ENCODE measurements at regions not wholly inside any gene's neighbourhood (a gene's known extent, or its start where the extent isn't known, plus 50 kb on each side); places are given as distances from the start of the nearest gene placed in this dataset.

DNA sequence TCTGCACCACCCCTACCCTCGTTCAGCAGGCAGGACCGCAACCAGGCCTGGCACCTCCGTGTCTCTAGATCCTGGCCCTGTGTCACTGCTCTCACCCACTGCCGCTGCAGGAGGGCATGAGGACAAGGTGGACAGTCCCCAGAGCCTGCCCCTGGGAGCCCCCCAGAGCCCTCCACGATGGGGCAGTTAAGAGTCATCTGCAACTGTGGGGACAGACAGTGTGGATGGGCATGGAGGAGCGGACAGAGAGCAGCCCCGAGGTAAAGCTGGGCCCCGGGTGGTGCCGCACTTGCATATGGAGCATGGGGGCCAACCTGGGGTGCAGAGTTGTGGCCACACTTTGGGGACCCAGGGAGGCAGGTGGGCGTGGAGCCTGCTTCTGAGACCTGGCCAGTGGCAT is 905.1 kb upstream of the USP15 start:
- H2AFZ ChIP-seq (ENCODE audit: low read length, unreplicated experiment): no peak overlapping the region
- H3K27ac ChIP-seq (ENCODE audit: low read depth, low read length): no peak overlapping the region
- H3K27me3 ChIP-seq (ENCODE audit: insufficient read depth, low read length): no peaks in the 10 kb centered on the region
- H3K36me3 ChIP-seq (ENCODE audit: insufficient read depth, low read length): no peaks in the 10 kb centered on the region
- H3K4me1 ChIP-seq (ENCODE audit: control insufficient read depth, insufficient read depth, low read length, unreplicated experiment): no peaks in the 10 kb centered on the region
- no peak overlapping the region for H3K4me3 ChIP-seq (ENCODE audit: low read depth, low read length)
- no peaks in the 10 kb centered on the region for H3K79me2 ChIP-seq (ENCODE audit: control insufficient read depth, insufficient read depth, low read length, unreplicated experiment)

- Histone ChIP-seq H3K79me2 (ENCODE audit: control insufficient read depth, insufficient read depth, low read length, unreplicated experiment) (no peaks in the 10 kb centered on the region), H3K4me1 (ENCODE audit: control insufficient read depth, insufficient read depth, low read length, unreplicated experiment) (no peaks in the 10 kb centered on the region), H3K27me3 (ENCODE audit: insufficient read depth, low read length) (no peaks in the 10 kb centered on the region), H3K36me3 (ENCODE audit: insufficient read depth, low read length) (no peaks in the 10 kb centered on the region), H3K27ac (ENCODE audit: low read depth, low read length) (no peak overlapping the region), H3K4me3 (ENCODE audit: low read depth, low read length) (no peak overlapping the region), H2AFZ (ENCODE audit: low read length, unreplicated experiment) (no peak overlapping the region)
Measured at GRCh38 chr12:61356485-61356884, 903.7 kb upstream of the USP15 start.

- Histone ChIP-seq H3K36me3 (ENCODE audit: insufficient read depth, low read length) (no peaks in the 10 kb centered on the region), H3K4me3 (ENCODE audit: low read depth, low read length) (no peak overlapping the region), H3K27me3 (ENCODE audit: insufficient read depth, low read length) (no peaks in the 10 kb centered on the region), H3K79me2 (ENCODE audit: control insufficient read depth, insufficient read depth, low read length, unreplicated experiment) (no peaks in the 10 kb centered on the region), H3K4me1 (ENCODE audit: control insufficient read depth, insufficient read depth, low read length, unreplicated experiment) (no peaks in the 10 kb centered on the region), H3K27ac (ENCODE audit: low read depth, low read length) (no peak overlapping the region), H2AFZ (ENCODE audit: low read length, unreplicated experiment) (no peak overlapping the region)
Measured at GRCh38 chr12:61357496-61357895, 902.7 kb upstream of the USP15 start.

DNA sequence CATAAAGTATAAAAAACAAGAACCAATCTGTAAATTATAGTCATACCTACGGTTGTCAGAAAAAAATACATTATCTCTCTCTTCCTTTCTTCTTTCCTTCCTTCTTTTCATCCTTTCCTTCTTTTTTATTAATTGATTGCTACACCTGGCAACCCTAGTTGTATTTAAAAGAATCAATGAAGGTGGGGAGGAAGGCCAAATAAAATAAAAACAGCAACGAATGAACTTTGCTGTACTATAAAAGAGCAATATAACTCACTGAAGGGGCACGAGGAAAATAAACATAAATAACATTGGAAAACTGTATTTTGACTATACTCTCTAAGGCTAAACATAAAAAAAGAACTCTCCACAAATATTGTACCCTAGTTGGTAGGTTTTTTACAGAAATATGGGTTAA is 898.2 kb upstream of the USP15 start:
- Histone ChIP-seq H3K27me3 (ENCODE audit: insufficient read depth, low read length) (no peaks in the 10 kb centered on the region), H3K36me3 (ENCODE audit: insufficient read depth, low read length) (no peaks in the 10 kb centered on the region), H3K4me1 (ENCODE audit: control insufficient read depth, insufficient read depth, low read length, unreplicated experiment) (no peaks in the 10 kb centered on the region), H3K4me3 (ENCODE audit: low read depth, low read length) (no peak overlapping the region), H3K79me2 (ENCODE audit: control insufficient read depth, insufficient read depth, low read length, unreplicated experiment) (no peaks in the 10 kb centered on the region), H3K27ac (ENCODE audit: low read depth, low read length) (no peak overlapping the region), H2AFZ (ENCODE audit: low read length, unreplicated experiment) (no peak overlapping the region)

- Histone ChIP-seq H3K27ac (ENCODE audit: low read depth, low read length) (no peak overlapping the region), H2AFZ (ENCODE audit: low read length, unreplicated experiment) (no peak overlapping the region), H3K79me2 (ENCODE audit: control insufficient read depth, insufficient read depth, low read length, unreplicated experiment) (no peaks in the 10 kb centered on the region), H3K4me1 (ENCODE audit: control insufficient read depth, insufficient read depth, low read length, unreplicated experiment) (no peaks in the 10 kb centered on the region), H3K36me3 (ENCODE audit: insufficient read depth, low read length) (no peaks in the 10 kb centered on the region), H3K27me3 (ENCODE audit: insufficient read depth, low read length) (no peaks in the 10 kb centered on the region), H3K4me3 (ENCODE audit: low read depth, low read length) (no peak overlapping the region)
Measured at GRCh38 chr12:61365001-61365400, 895.2 kb upstream of the USP15 start.

GRCh38 chr12:61367281-61367785 is 892.9 kb upstream of the USP15 start:
- Histone ChIP-seq H3K36me3 (ENCODE audit: insufficient read depth, low read length) (no peaks in the 10 kb centered on the region), H2AFZ (ENCODE audit: low read length, unreplicated experiment) (no peak overlapping the region), H3K4me1 (ENCODE audit: control insufficient read depth, insufficient read depth, low read length, unreplicated experiment) (no peaks in the 10 kb centered on the region), H3K27ac (ENCODE audit: low read depth, low read length) (no peak overlapping the region), H3K27me3 (ENCODE audit: insufficient read depth, low read length) (no peaks in the 10 kb centered on the region), H3K79me2 (ENCODE audit: control insufficient read depth, insufficient read depth, low read length, unreplicated experiment) (no peaks in the 10 kb centered on the region), H3K4me3 (ENCODE audit: low read depth, low read length) (no peak overlapping the region)

GRCh38 chr12:61369241-61369910 is 890.8 kb upstream of the USP15 start:
- Histone ChIP-seq H3K4me3 (ENCODE audit: low read depth, low read length) (no peak overlapping the region), H3K27ac (ENCODE audit: low read depth, low read length) (no peak overlapping the region), H3K27me3 (ENCODE audit: insufficient read depth, low read length) (no peaks in the 10 kb centered on the region), H3K79me2 (ENCODE audit: control insufficient read depth, insufficient read depth, low read length, unreplicated experiment) (no peaks in the 10 kb centered on the region), H3K4me1 (ENCODE audit: control insufficient read depth, insufficient read depth, low read length, unreplicated experiment) (no peaks in the 10 kb centered on the region), H3K36me3 (ENCODE audit: insufficient read depth, low read length) (no peaks in the 10 kb centered on the region), H2AFZ (ENCODE audit: low read length, unreplicated experiment) (no peak overlapping the region)

- H3K27me3 ChIP-seq (ENCODE audit: insufficient read depth, low read length): no peaks in the 10 kb centered on the region
- no peaks in the 10 kb centered on the region for H3K79me2 ChIP-seq (ENCODE audit: control insufficient read depth, insufficient read depth, low read length, unreplicated experiment)
- H3K4me1 ChIP-seq (ENCODE audit: control insufficient read depth, insufficient read depth, low read length, unreplicated experiment): no peaks in the 10 kb centered on the region
- H3K36me3 ChIP-seq (ENCODE audit: insufficient read depth, low read length): no peaks in the 10 kb centered on the region
- no peak overlapping the region for H3K27ac ChIP-seq (ENCODE audit: low read depth, low read length)
- H3K4me3 ChIP-seq (ENCODE audit: low read depth, low read length): no peak overlapping the region
- H2AFZ ChIP-seq (ENCODE audit: low read length, unreplicated experiment): no peak overlapping the region
Measured at GRCh38 chr12:61384511-61384910, 875.7 kb upstream of the USP15 start.

- Histone ChIP-seq H3K4me3 (ENCODE audit: low read depth, low read length) (no peak overlapping the region), H3K27me3 (ENCODE audit: insufficient read depth, low read length) (no peaks in the 10 kb centered on the region), H3K4me1 (ENCODE audit: control insufficient read depth, insufficient read depth, low read length, unreplicated experiment) (no peaks in the 10 kb centered on the region), H3K27ac (ENCODE audit: low read depth, low read length) (no peak overlapping the region), H2AFZ (ENCODE audit: low read length, unreplicated experiment) (no peak overlapping the region), H3K79me2 (ENCODE audit: control insufficient read depth, insufficient read depth, low read length, unreplicated experiment) (no peaks in the 10 kb centered on the region), H3K36me3 (ENCODE audit: insufficient read depth, low read length) (no peaks in the 10 kb centered on the region)
Measured at GRCh38 chr12:61385771-61386170, 874.4 kb upstream of the USP15 start.

DNA sequence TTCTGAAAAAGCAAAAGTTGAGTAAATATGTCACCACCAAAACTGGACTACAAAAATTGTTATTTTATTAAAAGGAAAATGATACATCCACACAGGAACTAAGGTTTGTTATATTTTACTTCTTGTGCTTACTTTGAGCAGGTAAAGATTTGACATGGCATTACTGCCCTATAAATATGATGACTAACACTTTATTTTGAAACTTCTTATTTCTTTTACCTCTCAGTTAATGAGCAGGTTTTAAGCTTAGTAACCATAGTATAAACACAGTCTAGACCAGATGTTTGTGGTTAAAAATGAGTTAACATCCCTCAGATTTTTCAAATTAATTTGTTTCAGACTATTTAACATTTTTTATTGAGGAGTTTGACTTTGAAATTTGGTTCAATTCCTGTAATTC is 862.5 kb upstream of the USP15 start:
- no peak overlapping the region for H3K4me3 ChIP-seq (ENCODE audit: low read depth, low read length)
- H3K4me1 ChIP-seq (ENCODE audit: control insufficient read depth, insufficient read depth, low read length, unreplicated experiment): no peaks in the 10 kb centered on the region
- H3K36me3 ChIP-seq (ENCODE audit: insufficient read depth, low read length): no peaks in the 10 kb centered on the region
- no peak overlapping the region for H2AFZ ChIP-seq (ENCODE audit: low read length, unreplicated experiment)
- no peaks in the 10 kb centered on the region for H3K27me3 ChIP-seq (ENCODE audit: insufficient read depth, low read length)
- H3K79me2 ChIP-seq (ENCODE audit: control insufficient read depth, insufficient read depth, low read length, unreplicated experiment): no peaks in the 10 kb centered on the region
- no peak overlapping the region for H3K27ac ChIP-seq (ENCODE audit: low read depth, low read length)

DNA sequence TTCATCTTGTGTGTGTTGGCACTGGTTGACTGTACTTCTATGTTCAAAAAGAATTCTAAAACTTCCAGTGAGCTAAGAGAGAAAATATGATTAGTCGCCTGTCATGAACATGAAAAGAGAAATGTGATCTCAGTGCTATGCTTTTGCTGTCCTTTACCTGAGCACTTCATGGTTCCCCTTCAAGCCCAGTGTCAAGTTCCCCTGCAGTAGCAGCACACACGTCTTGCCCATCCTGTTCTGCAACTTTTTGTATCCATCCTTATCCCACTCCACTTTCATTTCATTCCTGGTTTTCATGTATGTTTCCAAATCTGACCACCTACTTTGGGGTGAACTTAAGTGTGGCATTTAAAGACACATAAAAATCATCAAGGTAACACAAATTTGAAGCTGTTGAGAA is 848.0 kb upstream of the USP15 start:
- H3K4me3 ChIP-seq (ENCODE audit: low read depth, low read length): no peak overlapping the region
- H3K79me2 ChIP-seq (ENCODE audit: control insufficient read depth, insufficient read depth, low read length, unreplicated experiment): no peaks in the 10 kb centered on the region
- no peaks in the 10 kb centered on the region for H3K27me3 ChIP-seq (ENCODE audit: insufficient read depth, low read length)
- H2AFZ ChIP-seq (ENCODE audit: low read length, unreplicated experiment): no peak overlapping the region
- H3K27ac ChIP-seq (ENCODE audit: low read depth, low read length): no peak overlapping the region
- H3K4me1 ChIP-seq (ENCODE audit: control insufficient read depth, insufficient read depth, low read length, unreplicated experiment): no peaks in the 10 kb centered on the region
- no peaks in the 10 kb centered on the region for H3K36me3 ChIP-seq (ENCODE audit: insufficient read depth, low read length)
